NCI-H2227 (cell line): ENCODE measurements at regions not wholly inside any gene's neighbourhood (a gene's known extent, or its start where the extent isn't known, plus 50 kb on each side); places are given as distances from the start of the nearest gene placed in this dataset.

Experiments
- DNase-seq: peaks from one replicate; lab custom pipeline; 2025; ENCODE audit not compliant: unreplicated experiment; lab: John Stamatoyannopoulos, UW

DNA sequence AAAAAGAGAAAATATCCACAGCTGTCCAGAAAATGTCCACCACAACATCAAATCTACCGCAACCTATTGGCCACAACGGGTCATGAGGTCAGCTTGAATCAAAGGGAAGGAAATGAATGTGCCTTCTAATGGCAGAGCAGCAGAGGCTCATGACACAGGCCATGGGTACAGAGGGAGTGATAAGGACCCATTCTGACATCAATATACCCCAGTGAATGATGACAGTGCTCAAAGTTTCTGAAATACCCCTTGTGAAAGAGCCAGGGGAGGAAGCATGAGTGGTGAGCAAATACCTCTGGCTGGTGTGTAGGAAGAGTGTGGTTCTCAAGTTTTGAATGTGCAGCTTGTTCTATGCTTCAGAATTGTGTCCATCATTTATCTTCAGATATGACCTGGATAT lies 348.2 kb downstream of the IRX1 start:
- no peak for DNase-seq

DNA sequence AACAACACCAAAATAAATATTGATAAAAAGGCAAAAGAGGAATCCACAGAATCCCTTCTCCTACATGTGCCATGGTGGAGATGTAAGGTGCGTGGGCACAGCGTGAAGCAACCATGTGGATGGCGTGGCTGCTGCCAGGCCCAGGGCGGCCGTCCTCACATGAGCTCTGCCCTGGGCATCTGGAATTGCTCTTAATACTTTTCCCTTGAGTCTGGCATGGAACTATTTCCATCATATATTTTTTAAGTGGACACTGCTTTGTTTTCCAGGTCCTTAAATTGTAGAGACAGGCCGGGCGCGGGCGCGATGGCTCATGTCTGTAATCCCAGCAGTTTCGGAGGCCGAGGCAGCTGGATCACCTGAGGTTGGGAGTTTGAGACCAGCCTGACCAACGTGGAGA lies 349.3 kb downstream of the IRX1 start:
- no peak for DNase-seq

GRCh38 chr5:3948838-3949237 lies 353.2 kb downstream of the IRX1 start:
- no peak for DNase-seq

DNA sequence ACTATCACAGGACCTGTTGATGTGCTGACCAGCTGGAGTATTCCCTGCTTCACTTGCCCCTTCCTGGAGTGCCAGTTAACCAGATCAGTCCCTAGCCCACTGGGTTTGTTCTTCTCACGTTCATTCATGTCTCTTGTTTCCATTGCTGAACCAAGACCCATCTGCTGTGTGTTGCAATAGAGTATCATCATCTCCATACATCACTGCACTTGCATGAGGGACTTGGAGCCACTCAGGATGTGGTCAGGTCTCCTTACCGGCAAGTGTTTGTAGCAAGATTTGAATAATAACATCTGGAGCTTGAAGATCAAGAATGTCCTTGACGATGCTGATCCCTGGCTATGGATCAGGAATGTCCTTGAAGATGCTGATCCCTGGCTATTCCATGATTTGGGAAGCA lies 358.6 kb downstream of the IRX1 start:
- no peak for DNase-seq

DNA sequence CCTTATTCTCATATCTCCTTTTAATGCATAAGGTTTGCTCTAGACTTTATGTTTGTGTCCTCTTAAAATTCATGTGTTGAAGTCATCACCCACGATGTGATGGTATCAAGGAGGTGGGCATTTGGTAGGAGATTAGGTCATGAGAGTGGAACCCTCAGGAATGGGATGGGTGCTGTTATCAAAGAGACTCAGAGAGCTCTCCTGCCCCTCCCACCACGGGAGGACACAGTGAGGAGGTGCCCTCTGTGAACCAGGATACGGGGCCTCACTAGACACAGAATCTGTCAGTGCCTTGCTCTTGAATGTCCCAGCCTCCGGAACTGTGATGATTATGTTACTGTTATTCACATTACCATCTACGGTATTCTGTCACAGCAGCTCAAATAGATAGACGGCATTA lies 359.0 kb downstream of the IRX1 start:
- no peak for DNase-seq

- no peak for DNase-seq
Observed at GRCh38 chr5:3957658-3958057, 362.0 kb downstream of the IRX1 start.

DNA sequence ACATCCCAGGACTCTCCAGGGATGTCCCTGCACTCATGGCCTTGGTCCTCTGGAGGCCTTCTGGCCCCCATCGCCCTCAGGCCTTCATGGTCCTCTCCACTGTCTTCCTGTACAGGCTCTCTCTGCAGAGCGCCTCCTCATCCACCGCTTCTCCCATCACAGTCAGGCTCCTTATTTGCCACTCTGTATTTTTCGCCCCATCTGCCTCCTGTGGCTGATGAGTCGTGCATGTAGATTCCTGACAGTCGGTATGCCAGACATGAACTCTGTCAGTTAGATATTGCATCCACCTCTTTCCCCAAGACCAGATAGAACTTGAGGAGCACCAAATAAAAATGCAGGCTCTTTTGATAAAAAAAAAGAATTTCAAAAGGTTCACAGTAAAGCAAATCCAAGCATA lies 362.8 kb downstream of the IRX1 start:
- no peak for DNase-seq

GRCh38 chr5:3962113-3962512 lies 366.5 kb downstream of the IRX1 start:
- DNase-seq = no peak

GRCh38 chr5:3963652-3964051 lies 368.0 kb downstream of the IRX1 start:
- DNase-seq = no peak

DNA sequence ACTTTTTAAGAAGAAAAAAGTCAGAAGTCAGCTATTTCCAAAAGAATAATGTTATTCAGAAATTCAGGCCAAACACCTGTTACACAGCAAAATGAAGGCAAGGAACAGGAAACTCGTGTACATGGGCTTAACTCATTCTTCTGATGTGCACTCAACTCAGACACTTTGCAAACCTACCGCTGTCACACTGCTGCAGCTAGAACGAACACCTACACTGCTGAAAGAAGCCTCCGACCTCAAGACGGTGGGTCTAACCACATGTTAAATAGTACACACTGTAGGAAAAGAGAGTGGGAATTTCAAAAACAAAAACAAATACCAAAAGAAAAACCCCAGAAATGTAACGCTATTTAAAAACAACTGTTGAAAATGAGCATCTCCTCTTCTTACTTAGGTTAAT lies 384.5 kb downstream of the IRX1 start:
- no peak for DNase-seq

DNA sequence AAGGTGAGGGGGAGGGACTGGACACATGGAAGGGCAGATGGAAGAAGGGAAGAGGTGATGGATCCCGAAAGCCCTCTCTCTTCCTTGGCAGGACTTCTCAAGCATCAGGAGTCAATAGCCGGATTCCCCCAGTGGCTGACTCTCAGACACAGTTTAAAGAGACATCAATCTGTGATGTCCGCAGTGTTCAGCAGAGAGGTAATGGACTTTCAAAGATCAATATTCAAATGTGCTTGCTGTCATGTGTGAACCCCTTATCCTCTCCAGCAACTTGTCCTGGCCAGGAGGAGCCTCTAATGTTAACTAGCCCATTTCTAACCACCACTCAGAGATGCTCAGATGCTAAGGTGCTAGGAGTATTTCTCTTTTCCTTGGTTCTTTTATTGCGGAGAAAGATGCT lies 392.2 kb downstream of the IRX1 start:
- DNase-seq = no peak

DNA sequence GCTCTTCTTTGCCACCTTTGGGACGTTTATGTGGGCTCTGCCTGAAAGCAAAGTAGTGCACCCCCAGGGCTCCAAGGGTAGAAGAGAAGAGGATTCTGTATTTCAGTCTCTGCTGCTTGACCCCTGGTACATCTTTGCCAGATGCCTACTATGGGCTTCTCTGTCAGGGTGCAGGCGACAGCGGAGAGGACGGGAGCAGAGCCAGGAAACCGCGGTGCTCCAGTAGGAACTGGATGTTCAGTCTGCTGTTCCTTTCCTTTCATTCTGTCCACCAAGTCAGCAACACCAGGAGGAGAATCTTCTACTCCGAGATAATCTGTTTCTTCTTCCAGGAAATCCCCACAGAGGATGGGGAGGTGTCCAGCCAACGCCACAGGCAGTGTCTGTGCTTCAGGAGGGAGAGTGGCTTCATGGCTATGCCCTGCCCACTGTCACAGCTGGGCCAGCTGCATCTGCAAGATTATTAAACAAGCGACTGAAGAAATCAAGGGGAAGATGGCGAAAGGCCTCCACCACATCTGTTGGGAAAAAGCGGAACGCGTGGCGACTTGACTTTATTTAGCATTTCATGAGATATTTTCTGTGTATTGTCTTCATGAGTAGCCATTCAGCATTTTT lies 398.3 kb downstream of the IRX1 start:
- no peak for DNase-seq

GRCh38 chr5:3994628-3995027 lies 399.0 kb downstream of the IRX1 start:
- no peak for DNase-seq

- no peak for DNase-seq
Observed at GRCh38 chr5:3995954-3996619, 400.5 kb downstream of the IRX1 start.

- no peak for DNase-seq
Observed at GRCh38 chr5:3996707-3997336, 401.2 kb downstream of the IRX1 start.

DNA sequence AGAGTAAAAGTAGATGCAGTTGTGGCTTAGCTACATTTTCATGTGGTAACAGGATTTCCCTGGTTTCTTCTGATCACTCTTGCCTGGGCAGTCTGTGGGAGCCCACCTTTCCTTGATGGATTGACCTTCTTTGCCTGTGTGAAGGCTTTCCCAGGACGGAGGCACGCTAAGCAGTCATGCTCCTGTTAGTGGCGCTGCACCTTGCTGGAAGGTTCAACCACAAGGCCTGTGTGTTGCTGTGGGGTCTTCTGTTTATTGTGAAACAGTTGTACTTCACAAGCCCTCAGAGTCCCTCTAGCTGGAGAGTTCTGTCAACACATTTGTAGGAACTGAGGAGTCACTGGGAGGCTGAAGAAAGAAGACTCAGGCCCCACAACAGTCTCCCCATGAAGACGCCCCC lies 402.0 kb downstream of the IRX1 start:
- DNase-seq = no peak

DNA sequence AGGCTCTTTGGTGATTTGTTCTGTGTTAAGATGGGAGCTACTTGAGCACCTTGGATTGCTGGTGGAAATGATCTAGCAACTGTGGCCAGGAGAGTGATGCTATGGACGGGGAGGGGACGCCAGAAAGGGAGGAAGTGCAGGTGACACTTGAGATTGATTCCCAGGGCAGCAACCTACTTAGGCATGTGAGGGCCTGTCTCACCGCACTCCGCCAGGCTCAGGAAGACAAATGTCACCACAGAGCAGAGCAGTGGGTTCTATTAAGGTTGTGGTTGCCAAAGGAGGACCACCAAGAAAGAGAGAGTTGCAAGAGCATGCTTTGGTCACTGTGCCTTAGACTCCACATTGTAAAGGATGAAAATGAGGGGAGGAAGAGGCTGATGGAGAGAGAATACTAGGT lies 404.3 kb downstream of the IRX1 start:
- DNase-seq = no peak

DNA sequence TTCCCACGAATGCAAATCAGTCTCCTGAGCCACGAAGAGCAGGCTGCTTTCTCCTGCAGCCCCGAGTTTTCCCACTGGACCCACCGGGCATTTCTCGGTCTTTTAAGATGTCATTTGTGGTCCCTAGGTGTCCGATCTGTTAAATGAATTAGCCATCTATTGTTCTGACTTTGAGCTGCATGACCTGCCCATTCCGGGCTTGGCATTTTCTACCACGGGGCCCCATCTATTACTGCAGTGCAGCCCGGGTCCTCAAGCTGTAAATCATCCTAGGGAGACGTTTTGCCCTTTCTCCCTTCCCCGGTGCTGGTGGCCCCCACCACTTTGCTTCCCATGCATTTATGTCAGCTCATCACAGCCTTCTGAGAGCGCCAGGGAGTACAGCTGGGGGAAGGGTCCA lies 405.4 kb downstream of the IRX1 start:
- no peak for DNase-seq

DNA sequence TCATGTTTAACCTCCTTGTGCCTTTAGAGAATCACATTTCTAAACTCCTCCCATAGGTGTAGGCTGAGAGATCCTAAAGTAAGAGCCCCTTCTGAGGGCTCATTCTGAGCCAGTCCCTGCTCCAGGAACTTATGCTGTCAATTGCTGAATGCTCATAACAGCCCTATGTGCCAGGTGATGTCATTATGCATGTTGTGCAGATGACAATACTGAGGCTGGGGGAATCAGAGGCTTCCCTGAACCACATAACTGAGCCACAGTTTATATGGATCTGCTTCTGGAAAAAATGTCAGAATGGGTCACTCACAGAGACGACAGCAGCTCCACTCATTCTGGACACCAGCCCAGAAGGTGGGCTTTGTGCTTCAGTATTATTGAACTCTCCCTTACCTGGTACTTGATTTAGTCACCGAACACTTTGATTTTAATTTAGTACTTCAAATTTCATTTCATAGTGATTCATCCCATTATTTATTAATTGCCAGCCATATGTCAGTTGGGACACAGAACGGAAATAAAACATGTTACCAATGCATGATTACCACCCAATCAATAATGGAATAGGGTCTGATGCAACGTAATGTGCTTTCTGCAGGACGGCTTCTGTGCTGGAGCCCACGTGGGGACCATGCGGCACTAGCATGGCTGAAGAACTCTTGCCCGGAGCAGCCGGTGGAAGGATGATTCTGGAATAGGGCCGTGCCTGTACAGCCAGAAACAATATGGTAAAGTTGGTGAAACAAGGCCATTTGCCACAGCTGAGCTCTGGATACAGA lies 406.3 kb downstream of the IRX1 start:
- DNase-seq = no peak

DNA sequence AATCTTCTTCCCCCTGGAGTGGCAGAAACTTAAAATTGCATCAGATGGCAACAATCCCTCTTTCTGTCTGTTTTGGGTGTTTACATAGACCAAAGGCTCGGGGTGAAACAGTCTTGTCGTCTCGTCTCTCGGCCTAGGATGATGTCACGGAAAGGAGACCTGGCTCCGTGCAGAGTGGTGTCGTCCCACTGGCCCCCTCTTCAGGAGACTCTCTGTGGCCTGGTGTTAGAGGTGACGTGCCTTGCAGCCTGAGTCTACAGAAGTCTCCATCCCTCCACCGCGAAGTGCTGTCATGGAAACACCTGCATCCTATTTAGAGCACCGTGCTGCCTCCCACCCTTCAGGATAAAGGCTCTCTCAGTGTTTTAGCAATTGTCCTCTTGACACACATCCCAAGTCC lies 409.7 kb downstream of the IRX1 start:
- DNase-seq = no peak

GRCh38 chr5:4007001-4007400 lies 411.4 kb downstream of the IRX1 start:
- DNase-seq = no peak

GRCh38 chr5:4011943-4012342 lies 416.3 kb downstream of the IRX1 start:
- DNase-seq = no peak
